GM12874 (cell line): ENCODE measurements at regions not wholly inside any gene's neighbourhood (a gene's known extent, or its start where the extent isn't known, plus 50 kb on each side); places are given as distances from the start of the nearest gene placed in this dataset.

ENCODE experiments used
- CTCF ChIP-seq: IDR thresholded peaks from 2 replicates; pipeline ENCODE4 v1.5.1; 2011; ENCODE audit warnings: low read depth, mild to moderate bottlenecking, control low read depth, low read length, moderate library complexity; ENCODE audit not compliant: insufficient read depth

GRCh38 chr2:176851889-176852483 lies 360.6 kb upstream of the HNRNPA3 start:
- TF ChIP-seq CTCF: no peak

- TF ChIP-seq CTCF: no peak
Measured at GRCh38 chr2:176852667-176853066, 359.9 kb upstream of the HNRNPA3 start.

GRCh38 chr2:176854062-176854461 lies 358.5 kb upstream of the HNRNPA3 start:
- no peak for TF ChIP-seq CTCF

- no peak for TF ChIP-seq CTCF
Measured at GRCh38 chr2:176854878-176855277, 357.7 kb upstream of the HNRNPA3 start.

GRCh38 chr2:176856683-176857082 lies 355.9 kb upstream of the HNRNPA3 start:
- no peak for TF ChIP-seq CTCF

GRCh38 chr2:176865336-176865735 lies 347.3 kb upstream of the HNRNPA3 start:
- no peak for TF ChIP-seq CTCF

GRCh38 chr2:176872406-176872805 lies 340.2 kb upstream of the HNRNPA3 start:
- TF ChIP-seq CTCF: no peak

- no peak for TF ChIP-seq CTCF
Measured at GRCh38 chr2:176873403-176873802, 339.2 kb upstream of the HNRNPA3 start.
